Adrenal gland (tissue), 9 donors: ENCODE measurements at regions not wholly inside any gene's neighbourhood (a gene's known extent, or its start where the extent isn't known, plus 50 kb on each side); places are given as distances from the start of the nearest gene placed in this dataset.

Experiments used
- DNase-seq, 7 donors: peaks; one replicate each; pipeline ENCODE4 v3.0.0-alpha.2; 2019 to 2020
- H3K27ac ChIP-seq, 5 donors: fragments of 200-600 bp; sonication (generic) in 4 of 5; 1 replicate in 3 of 5; 2 replicates in 2 of 5; pipeline versions ENCODE4 v1.5.1 to v1.8.0; 2016 to 2020; ENCODE audit warnings: mild to moderate bottlenecking in 1 of 5
- H3K27me3 ChIP-seq: fragments of 200-600 bp; 2 replicates; pipeline ENCODE4 v1.8.0; 2021
- H3K36me3 ChIP-seq, 2 donors: fragments of 200-600 bp; replicated peaks in 1 of 2; 1 replicate in 1 of 2; 2 replicates in 1 of 2; pipeline versions ENCODE4 v1.5.1 to v1.8.0; 2018 to 2022
- H3K4me1 ChIP-seq, 2 donors: fragments of 200-600 bp; replicated peaks in 1 of 2; 1 replicate in 1 of 2; 2 replicates in 1 of 2; pipeline versions ENCODE4 v1.5.1 to v1.8.0; 2018 to 2021
- H3K4me3 ChIP-seq, 4 donors: fragments of 200-600 bp; sonication (generic) in 3 of 4; one replicate each; pipeline ENCODE4 v1.5.1; 2016 to 2018
- H3K9me3 ChIP-seq, 3 donors: fragments of 200-600 bp; sonication (generic) in 1 of 3; replicated peaks in 1 of 3; 1 replicate in 2 of 3; 2 replicates in 1 of 3; pipeline versions ENCODE4 v1.5.1 to v1.8.0; 2016 to 2021
- CTCF ChIP-seq, 6 experiments: fragments of 450-650 bp in 4 of 6; fragments of 200-600 bp in 2 of 6; sonication (generic) in 1 of 6; IDR thresholded peaks; 1 replicate in 5 of 6; 2 replicates in 1 of 6; pipeline versions ENCODE4 v1.5.1 to v1.8.0; 2016 to 2021; ENCODE audit warnings: antibody characterized with exemption in 6 of 6, mild to moderate bottlenecking in 2 of 6, moderate library complexity in 1 of 6
- POLR2A ChIP-seq, 2 donors: fragments of 450-650 bp; IDR thresholded peaks; one replicate each; pipeline ENCODE4 v1.6.1; 2017; ENCODE audit warnings: antibody characterized with exemption in 2 of 2, mild to moderate bottlenecking in 2 of 2, moderate library complexity in 1 of 2
- WGBS, 4 donors: extraction: QIAGEN DNeasy Blood & Tissue Kit in 2 of 4; methylation state at CpG; one replicate each; pipeline versions ENCODE4 v1.1.5 to v1.1.7; 2013 to 2017; 5-methylcytosine and 5-hydroxymethylcytosine counted together
- intact Hi-C, 2 donors: fragments of 100-400 bp; cut with DNase I; formaldehyde crosslinking; loops; one replicate each; pipeline versions ENCODE4 v1.14.1 to v1.15.0; 2022 to 2023
- donor health status: healthy with polysubstance abuse.
- donor health status: Bipolar disorder and iron deficiency.
- donor health status: DM: yes; HTN: yes; CAD: no.
- donor health status: DM: no; HTN: no; CAD: no.
- donor health status: DM: no; HTN: no; CAD: no.

- Histone ChIP-seq H3K36me3 (no peaks in the 10 kb centered on the region), H3K9me3 (no peaks in the 10 kb centered on the region), H3K4me1 (no peaks in the 10 kb centered on the region), H3K27me3 (no peaks in the 10 kb centered on the region), H3K4me3 (no peak overlapping the region), H3K27ac (no peak overlapping the region)
- TF ChIP-seq CTCF (IDR thresholded peaks at IDR 0.05) (no peak), POLR2A (IDR thresholded peaks at IDR 0.05) (no peak)
- DNase-seq, result no peak
- 39 to 67% (median 53%) methylated on average over 4 of the region's 4 CpGs for WGBS, 4 donors
- intact Hi-C loops, result no loop called here
These were observed 181.1 kb upstream of the STXBP6 start for GRCh38 chr14:25231004-25231403.

GRCh38 chr14:25226214-25226613 lies 176.3 kb upstream of the STXBP6 start:
- no peak overlapping the region for H3K4me3 ChIP-seq
- no peaks in the 10 kb centered on the region for H3K27me3 ChIP-seq
- no peaks in the 10 kb centered on the region for H3K36me3 ChIP-seq
- no peaks in the 10 kb centered on the region for H3K9me3 ChIP-seq
- H3K4me1 ChIP-seq, result no peaks in the 10 kb centered on the region
- no peak overlapping the region for H3K27ac ChIP-seq
- no peak for DNase-seq
- TF ChIP-seq CTCF (IDR thresholded peaks at IDR 0.05), result no peak
- no peak for TF ChIP-seq POLR2A (IDR thresholded peaks at IDR 0.05)
- 44 to 61% (median 52%) methylated on average over 3 of the region's 3 CpGs for WGBS, 4 donors
- intact Hi-C loops, result no loop called here

GRCh38 chr14:25222256-25222655 lies 172.3 kb upstream of the STXBP6 start:
- no peak for DNase-seq
- Histone ChIP-seq H3K9me3 (no peaks in the 10 kb centered on the region), H3K4me3 (no peak overlapping the region), H3K27ac (no peak overlapping the region), H3K36me3 (no peaks in the 10 kb centered on the region), H3K27me3 (no peaks in the 10 kb centered on the region), H3K4me1 (no peaks in the 10 kb centered on the region)
- intact Hi-C loops, result no loop called here
- TF ChIP-seq CTCF (IDR thresholded peaks at IDR 0.05), result no peak
- TF ChIP-seq POLR2A (IDR thresholded peaks at IDR 0.05), result no peak

- Histone ChIP-seq H3K4me1 (no peaks in the 10 kb centered on the region), H3K4me3 (no peak overlapping the region), H3K27me3 (no peaks in the 10 kb centered on the region), H3K27ac (no peak overlapping the region), H3K36me3 (no peaks in the 10 kb centered on the region), H3K9me3 (no peaks in the 10 kb centered on the region)
- no peak for DNase-seq
- intact Hi-C loops, result no loop called here
- TF ChIP-seq CTCF (IDR thresholded peaks at IDR 0.05) (no peak), POLR2A (IDR thresholded peaks at IDR 0.05) (no peak)
These were observed 170.6 kb upstream of the STXBP6 start for GRCh38 chr14:25220514-25220913.
